PC-3 (cell line): ENCODE measurements at regions not wholly inside any gene's neighbourhood (a gene's known extent, or its start where the extent isn't known, plus 50 kb on each side); places are given as distances from the start of the nearest gene placed in this dataset.

ENCODE experiments used
- ATAC-seq: fragments of 200-7000 bp; cut with Tn5 transposase; 2 replicates; pipeline ENCODE4 v1.9.1; 2020; ENCODE audit warnings: mild to moderate bottlenecking, moderate library complexity
- BruUV-seq: library from RNA; stranded (reverse); fragments of 400-500 nt; replicated peaks from 2 replicates; lab custom pipeline; 2021; lab: Mats Ljungman, UMichigan
- CTCF ChIA-PET: fragments of 300-600 bp; sonication (Branson Sonifier 250); formaldehyde crosslinking; loops from one replicate; lab custom pipeline; 2022; ENCODE audit warnings: antibody characterized with exemption; lab: Charles Lee
- POLR2A ChIA-PET: fragments of 300-600 bp; sonication (Branson Sonifier 250); formaldehyde crosslinking; loops from one replicate; lab custom pipeline; 2022; ENCODE audit warnings: antibody characterized with exemption; ENCODE audit not compliant: unreplicated experiment; lab: Charles Lee
- DNase-seq: peaks from one replicate; pipeline ENCODE4 v3.0.0-alpha.2; 2015
- H2AFZ ChIP-seq: fragments of 300-600 bp; sonication (generic); 2 replicates; pipeline ENCODE4 v1.6.0; 2016; ENCODE audit warnings: antibody characterized with exemption, low read length
- H3F3A ChIP-seq: fragments of 300-600 bp; sonication (generic); one replicate; pipeline ENCODE4 v1.6.0; 2017; ENCODE audit warnings: antibody characterized with exemption, low read length, control low read depth, mild to moderate bottlenecking; ENCODE audit not compliant: unreplicated experiment
- H3K27ac ChIP-seq: fragments of 300-600 bp; sonication (generic); 2 replicates; pipeline ENCODE4 v1.5.1; 2016; ENCODE audit warnings: mild to moderate bottlenecking, low read length
- H3K27me3 ChIP-seq: fragments of 300-600 bp; sonication (generic); 2 replicates; pipeline ENCODE4 v1.6.1; 2016; ENCODE audit warnings: low read length, mixed read lengths
- H3K36me3 ChIP-seq: fragments of 300-600 bp; sonication (generic); 2 replicates; pipeline ENCODE4 v1.6.1; 2016; ENCODE audit warnings: low read depth, mixed run types, low read length, mixed read lengths
- H3K4me1 ChIP-seq: fragments of 300-600 bp; sonication (generic); 2 replicates; pipeline ENCODE4 v1.5.1; 2016; ENCODE audit warnings: low read length; ENCODE audit not compliant: insufficient read depth
- H3K4me2 ChIP-seq: fragments of 300-600 bp; sonication (generic); 2 replicates; pipeline ENCODE4 v1.6.0; 2016; ENCODE audit warnings: low read length
- H3K4me3 ChIP-seq: fragments of 300-600 bp; sonication (generic); 2 replicates; pipeline ENCODE4 v1.5.1; 2016; ENCODE audit warnings: mild to moderate bottlenecking, low read length, mixed read lengths
- H3K79me2 ChIP-seq: fragments of 300-600 bp; sonication (generic); 2 replicates; pipeline ENCODE4 v1.6.1; 2017; ENCODE audit warnings: low read length, mixed read lengths
- H3K9ac ChIP-seq: fragments of 300-600 bp; sonication (generic); 2 replicates; pipeline ENCODE4 v1.6.0; 2016; ENCODE audit warnings: mild to moderate bottlenecking, low read length
- H3K9me2 ChIP-seq: fragments of 300-600 bp; sonication (generic); replicated peaks from 2 replicates; pipeline ENCODE4 v1.6.1; 2016; ENCODE audit warnings: mixed run types, low read length, mixed read lengths
- H3K9me3 ChIP-seq: fragments of 300-600 bp; sonication (generic); 2 replicates; pipeline ENCODE4 v1.6.1; 2016; ENCODE audit warnings: low read length, mixed read lengths
- H4K20me1 ChIP-seq: fragments of 300-600 bp; sonication (generic); 2 replicates; pipeline ENCODE4 v1.6.1; 2016; ENCODE audit warnings: low read length, mixed read lengths
- EZH2 ChIP-seq: fragments of 300-600 bp; sonication (generic); IDR thresholded peaks from one replicate; pipeline ENCODE4 v1.6.1; 2017; ENCODE audit warnings: antibody characterized with exemption, mild to moderate bottlenecking, low read length; ENCODE audit not compliant: unreplicated experiment
- EZH2phosphoT487 ChIP-seq: fragments of 300-600 bp; sonication (generic); IDR thresholded peaks from 2 replicates; pipeline ENCODE4 v1.6.1; 2018; ENCODE audit warnings: mild to moderate bottlenecking, antibody characterized with exemption, low read length, borderline replicate concordance
- intact Hi-C: fragments of 100-400 bp; cut with micrococcal nuclease; formaldehyde crosslinking; loops from 2 replicates; pipeline ENCODE4 v1.9.0; 2023
- TF ChIP-seq, protein P1 (sequence below): fragments of 300-600 bp; sonication (generic); conservative IDR thresholded peaks from 2 replicates; pipeline ENCODE4 v1.5.1; 2017; ENCODE audit warnings: antibody characterized with exemption, low read depth, mild to moderate bottlenecking, low read length

DNA sequence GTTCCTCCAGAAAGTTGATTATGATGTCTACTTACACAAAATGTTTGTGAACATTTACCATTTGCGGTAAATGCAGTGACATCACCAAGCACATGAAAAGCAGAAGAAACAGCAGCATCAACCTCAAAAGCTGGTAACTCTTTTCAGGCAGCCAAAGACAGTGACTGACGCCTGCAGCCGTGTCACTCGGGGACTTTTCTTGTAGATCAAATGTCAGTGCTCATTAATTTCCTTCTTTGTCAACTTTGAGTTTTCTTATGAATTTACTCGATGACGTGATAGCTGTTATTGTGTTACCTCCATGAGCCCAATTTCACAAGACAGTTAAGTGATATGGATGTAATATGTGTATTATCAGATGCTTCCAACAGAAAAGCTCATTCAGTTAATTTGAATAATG, 92.5 kb downstream of the RIPK4 start:
- no peaks in the 10 kb centered on the region for H3K9me2 ChIP-seq
- H3K36me3 ChIP-seq: no peaks in the 10 kb centered on the region
- H3K9me3 ChIP-seq: no peaks in the 10 kb centered on the region
- intact Hi-C loops: loop anchor here (10.0 kb wide), 1 partner anchor 170 kb away; the partner anchor contains the start of gene TMPRSS2
- H3K4me1 ChIP-seq: peaks cover 28% of the 10 kb centered on the region
- H3K4me2 ChIP-seq: no peak overlapping the region
- no TSS peak for BruUV-seq
- H3K27me3 ChIP-seq: no peaks in the 10 kb centered on the region
- DNase-seq (no peak), ATAC-seq (no peak)
- no peaks in the 10 kb centered on the region for H4K20me1 ChIP-seq
- no peak overlapping the region for H3K4me3 ChIP-seq
- H3K79me2 ChIP-seq: peaks cover 2% of the 10 kb centered on the region; the same call in 1 of the 2 replicates
- TF ChIP-seq EZH2phosphoT487: no peak
- no peak for TF ChIP-seq EZH2
- TF ChIP-seq, protein P1, sequence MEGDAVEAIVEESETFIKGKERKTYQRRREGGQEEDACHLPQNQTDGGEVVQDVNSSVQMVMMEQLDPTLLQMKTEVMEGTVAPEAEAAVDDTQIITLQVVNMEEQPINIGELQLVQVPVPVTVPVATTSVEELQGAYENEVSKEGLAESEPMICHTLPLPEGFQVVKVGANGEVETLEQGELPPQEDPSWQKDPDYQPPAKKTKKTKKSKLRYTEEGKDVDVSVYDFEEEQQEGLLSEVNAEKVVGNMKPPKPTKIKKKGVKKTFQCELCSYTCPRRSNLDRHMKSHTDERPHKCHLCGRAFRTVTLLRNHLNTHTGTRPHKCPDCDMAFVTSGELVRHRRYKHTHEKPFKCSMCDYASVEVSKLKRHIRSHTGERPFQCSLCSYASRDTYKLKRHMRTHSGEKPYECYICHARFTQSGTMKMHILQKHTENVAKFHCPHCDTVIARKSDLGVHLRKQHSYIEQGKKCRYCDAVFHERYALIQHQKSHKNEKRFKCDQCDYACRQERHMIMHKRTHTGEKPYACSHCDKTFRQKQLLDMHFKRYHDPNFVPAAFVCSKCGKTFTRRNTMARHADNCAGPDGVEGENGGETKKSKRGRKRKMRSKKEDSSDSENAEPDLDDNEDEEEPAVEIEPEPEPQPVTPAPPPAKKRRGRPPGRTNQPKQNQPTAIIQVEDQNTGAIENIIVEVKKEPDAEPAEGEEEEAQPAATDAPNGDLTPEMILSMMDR: no peak
- no peak overlapping the region for H2AFZ ChIP-seq
- H3K27ac ChIP-seq: no peak overlapping the region
- no peak overlapping the region for H3K9ac ChIP-seq
- POLR2A ChIA-PET: no interaction called here
- CTCF ChIA-PET: interaction anchor here (0.6 to 2.2 kb wide), 3 partner anchors 35 to 94 kb away, joined by 4 to 11 read pairs (median 5); no protein-coding TSS in a partner anchor
- H3F3A ChIP-seq: peaks cover 12% of the 10 kb centered on the region

DNA sequence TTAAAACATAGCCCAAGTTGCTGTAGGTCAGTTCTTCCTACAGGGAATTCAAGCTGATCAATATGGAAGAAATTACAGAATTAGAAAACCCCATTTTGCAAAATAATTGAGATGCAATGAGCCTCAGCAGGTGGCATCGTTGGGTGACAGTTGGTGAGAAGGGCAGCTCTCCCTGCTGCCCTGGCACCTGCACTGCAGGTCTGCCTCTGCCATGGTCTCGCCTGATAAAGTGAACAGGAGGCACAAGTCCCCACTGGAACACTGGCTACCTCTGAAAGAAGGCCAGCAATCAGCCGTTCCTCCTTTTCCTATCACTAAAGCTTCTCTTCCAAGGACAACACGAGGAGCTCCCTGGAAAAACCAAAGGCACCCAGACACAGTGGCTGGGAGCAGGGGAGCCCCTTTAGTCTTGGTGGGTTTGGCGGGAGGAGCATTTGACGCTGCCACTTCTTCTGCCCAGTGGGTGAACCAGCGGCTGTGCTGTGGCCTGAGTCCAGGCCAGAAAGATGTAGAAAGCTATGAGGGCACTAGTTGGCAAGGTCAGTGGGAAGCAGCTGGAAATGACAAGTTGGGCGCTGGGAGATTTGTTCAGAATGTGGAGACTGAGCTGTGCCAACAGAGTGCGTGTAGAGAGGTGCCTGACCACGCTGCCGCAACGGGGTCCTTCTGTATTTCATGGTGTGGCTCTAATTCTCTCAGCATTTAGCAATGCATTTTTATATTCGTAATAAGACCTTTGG, 93.1 kb downstream of the RIPK4 start:
- CTCF ChIA-PET: interaction anchor here (0.6 to 2.2 kb wide), 3 partner anchors 34 to 95 kb away, joined by 4 to 11 read pairs (median 5); no protein-coding TSS in a partner anchor
- no peak overlapping the region for H3K4me3 ChIP-seq
- no peak for ATAC-seq
- no peaks in the 10 kb centered on the region for H3K9me2 ChIP-seq
- POLR2A ChIA-PET: no interaction called here
- H3K4me1 ChIP-seq: peaks cover 22% of the 10 kb centered on the region
- no peaks in the 10 kb centered on the region for H3K27me3 ChIP-seq
- TF ChIP-seq EZH2phosphoT487 (no peak), EZH2 (no peak)
- TF ChIP-seq, protein P1: no peak
- H3K27ac ChIP-seq: no peak overlapping the region
- H4K20me1 ChIP-seq: no peaks in the 10 kb centered on the region
- H2AFZ ChIP-seq: no peak overlapping the region
- no peaks in the 10 kb centered on the region for H3K79me2 ChIP-seq
- DNase-seq: no peak
- H3K9me3 ChIP-seq: no peaks in the 10 kb centered on the region
- H3K9ac ChIP-seq: no peak overlapping the region
- intact Hi-C loops: loop anchor here (10.0 kb wide), 1 partner anchor 169 kb away; the partner anchor contains the start of gene TMPRSS2
- H3F3A ChIP-seq: peaks cover 12% of the 10 kb centered on the region
- H3K4me2 ChIP-seq: no peak overlapping the region
- H3K36me3 ChIP-seq: no peaks in the 10 kb centered on the region
- no TSS peak for BruUV-seq

DNA sequence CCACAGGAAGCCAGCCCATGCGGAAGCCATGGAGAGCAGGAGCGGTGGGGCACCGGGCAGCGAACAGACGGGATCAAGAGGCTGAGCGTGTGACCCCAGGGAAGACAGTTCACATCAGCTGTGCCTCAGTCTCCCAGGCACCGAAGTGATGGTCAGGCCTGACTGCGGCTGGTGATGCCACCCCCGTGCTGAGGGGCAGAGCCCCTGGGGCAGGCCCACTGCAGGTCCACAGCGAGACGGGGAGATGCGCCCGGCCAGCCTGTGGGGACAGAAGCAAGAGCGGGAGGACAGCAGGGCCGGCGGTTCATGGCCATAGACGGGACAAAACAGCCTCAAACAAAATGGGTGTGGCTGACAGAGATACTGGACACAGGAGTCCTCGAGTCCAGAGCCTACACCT, 93.8 kb downstream of the RIPK4 start:
- TF ChIP-seq, protein P1: no peak
- TF ChIP-seq EZH2 (no peak), EZH2phosphoT487 (no peak)
- POLR2A ChIA-PET: no interaction called here
- Histone ChIP-seq H2AFZ (no peak overlapping the region), H3K79me2 (no peaks in the 10 kb centered on the region), H4K20me1 (no peaks in the 10 kb centered on the region), H3K9ac (no peak overlapping the region), H3K36me3 (no peaks in the 10 kb centered on the region), H3F3A (peaks cover 7% of the 10 kb centered on the region), H3K4me1 (peaks cover 15% of the 10 kb centered on the region), H3K4me2 (no peak overlapping the region), H3K9me2 (no peaks in the 10 kb centered on the region), H3K9me3 (no peaks in the 10 kb centered on the region), H3K27me3 (no peaks in the 10 kb centered on the region), H3K27ac (no peak overlapping the region), H3K4me3 (no peak overlapping the region)
- intact Hi-C loops: loop anchor here (10.0 kb wide), 1 partner anchor 168 kb away; the partner anchor contains the start of gene TMPRSS2
- BruUV-seq: no TSS peak
- DNase-seq: no peak
- ATAC-seq: no peak
- CTCF ChIA-PET: interaction anchor here (2.2 kb wide), 1 partner anchor 60 kb away, joined by 11 read pairs; no protein-coding TSS in a partner anchor
